CD4-positive, alpha-beta T cell treated with Interleukin-1 beta for 1 hour (primary cell): ENCODE measurements at regions not wholly inside any gene's neighbourhood (a gene's known extent, or its start where the extent isn't known, plus 50 kb on each side); places are given as distances from the start of the nearest gene placed in this dataset.
"Not testable (repeated sequence)": the region's sequence is repeated elsewhere in the genome, so short reads cannot be mapped to it uniquely, and the experiment has no call there.

Source experiments
- DNase-seq, 2 donors: peaks; one replicate each; pipeline ENCODE4 v3.0.0-alpha.2; 2020 to 2022

DNA sequence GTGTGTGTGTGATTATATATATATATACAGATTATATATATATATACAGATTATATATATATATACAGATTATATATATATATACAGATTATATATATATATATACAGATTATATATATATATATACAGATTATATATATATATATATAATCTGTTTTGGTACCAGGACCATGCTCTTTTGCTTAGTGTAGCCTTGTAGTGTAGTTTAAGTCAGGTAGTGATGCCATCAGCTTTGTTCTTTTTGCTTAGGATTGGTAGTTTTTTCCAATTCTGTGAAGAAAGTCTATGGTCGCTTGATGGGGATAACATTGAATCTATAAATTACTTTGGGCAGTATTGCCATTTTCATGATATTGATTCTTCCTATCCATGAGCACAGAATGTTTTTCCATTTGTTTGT is 318.5 kb upstream of the SETBP1 start:
- not testable (repeated sequence) for DNase-seq

DNA sequence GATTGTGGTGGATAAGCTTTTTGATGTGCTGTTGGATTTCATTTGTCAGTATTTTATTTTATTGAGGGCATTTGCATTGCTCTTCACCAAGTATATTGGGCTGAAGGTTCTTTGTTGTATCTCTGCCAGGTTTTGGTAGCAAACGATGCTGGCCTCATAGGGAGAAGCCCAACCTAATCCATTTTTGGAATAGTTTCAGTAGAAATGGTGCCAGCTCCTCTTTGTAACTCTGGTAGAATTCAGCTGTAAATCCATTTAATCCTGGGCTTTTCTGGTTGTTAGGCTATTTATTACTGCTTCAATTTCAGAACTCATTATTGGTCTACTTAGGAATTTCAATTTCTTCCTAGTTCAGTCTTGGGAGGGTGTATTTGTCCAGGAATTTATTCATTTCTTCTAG is 309.8 kb upstream of the SETBP1 start:
- DNase-seq: no peak

DNA sequence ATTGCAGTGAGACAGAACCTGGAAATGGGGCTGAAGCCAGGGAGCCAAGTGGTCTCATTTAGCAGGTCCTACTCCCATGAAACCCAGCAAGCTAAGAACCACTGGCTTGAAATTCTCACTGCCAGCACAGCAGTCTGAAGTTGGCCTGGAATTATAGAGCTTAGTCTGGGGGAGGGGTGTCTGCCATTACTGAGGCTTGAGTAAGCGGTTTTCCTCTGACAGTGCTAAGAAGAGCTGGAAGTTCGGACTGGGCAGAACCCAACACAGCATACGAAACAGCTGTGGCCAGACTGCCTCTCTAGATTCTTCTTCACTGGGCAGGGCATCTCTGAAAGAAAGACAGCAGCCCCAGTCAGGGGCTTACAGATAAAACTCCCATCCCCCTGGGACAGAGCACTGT is 305.7 kb upstream of the SETBP1 start:
- DNase-seq: no peak

DNA sequence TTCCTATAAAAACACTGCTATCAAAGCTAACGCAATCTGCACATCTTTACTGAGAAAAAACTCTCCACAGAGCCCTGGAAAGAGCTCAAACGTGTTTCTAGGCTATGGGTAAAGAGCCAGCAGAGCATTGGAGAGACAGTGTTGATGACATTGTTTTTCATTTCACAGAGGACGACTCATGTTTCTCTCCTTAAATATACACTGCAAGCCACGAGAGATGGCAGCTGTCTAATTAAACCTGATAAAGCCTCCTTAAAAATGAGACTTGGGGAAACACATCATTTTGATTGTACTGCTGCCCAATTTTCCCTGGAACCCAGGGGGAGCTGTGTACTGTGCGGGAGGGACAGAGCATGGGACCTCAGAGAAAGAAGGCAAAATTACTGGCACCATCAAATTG is 294.3 kb upstream of the SETBP1 start:
- DNase-seq: no peak

DNA sequence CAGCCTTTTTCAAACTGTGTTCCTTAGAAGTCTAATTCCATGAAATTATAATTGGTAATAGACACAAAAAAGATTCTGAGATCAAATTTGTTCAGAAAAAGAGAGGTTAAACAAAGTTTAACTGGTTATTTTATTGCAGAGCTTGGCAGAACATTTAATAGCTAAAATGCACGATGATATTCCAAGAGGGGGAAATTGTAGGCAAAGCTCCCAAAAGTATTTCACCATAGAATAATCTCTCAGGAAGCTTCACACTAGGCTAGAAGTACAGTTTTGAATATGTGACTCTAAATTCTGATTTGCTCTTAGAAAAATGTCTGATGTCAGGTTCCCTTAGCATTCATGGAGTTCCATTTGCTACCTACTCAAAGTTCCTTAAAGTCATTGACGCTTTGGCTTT is 292.4 kb upstream of the SETBP1 start:
- DNase-seq: no peak

DNA sequence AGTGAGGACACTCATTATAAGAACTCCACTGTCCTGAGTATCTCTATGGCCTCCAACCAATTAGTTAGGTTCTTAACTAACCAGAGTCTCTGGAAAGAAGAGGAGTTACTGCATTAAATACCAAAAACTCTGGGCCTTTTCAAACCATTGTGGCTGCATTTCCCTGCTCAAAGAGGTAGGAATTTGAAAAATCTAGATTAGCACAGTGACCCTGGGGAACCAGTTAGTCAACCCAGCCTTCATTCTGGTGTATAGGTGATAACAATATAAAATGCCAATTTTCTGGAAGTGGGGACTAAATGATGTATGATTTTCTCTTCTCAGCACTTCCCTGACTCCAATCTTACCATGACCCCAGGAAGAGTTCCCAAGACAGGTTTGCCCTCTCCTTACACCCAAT is 287.8 kb upstream of the SETBP1 start:
- no peak for DNase-seq

DNA sequence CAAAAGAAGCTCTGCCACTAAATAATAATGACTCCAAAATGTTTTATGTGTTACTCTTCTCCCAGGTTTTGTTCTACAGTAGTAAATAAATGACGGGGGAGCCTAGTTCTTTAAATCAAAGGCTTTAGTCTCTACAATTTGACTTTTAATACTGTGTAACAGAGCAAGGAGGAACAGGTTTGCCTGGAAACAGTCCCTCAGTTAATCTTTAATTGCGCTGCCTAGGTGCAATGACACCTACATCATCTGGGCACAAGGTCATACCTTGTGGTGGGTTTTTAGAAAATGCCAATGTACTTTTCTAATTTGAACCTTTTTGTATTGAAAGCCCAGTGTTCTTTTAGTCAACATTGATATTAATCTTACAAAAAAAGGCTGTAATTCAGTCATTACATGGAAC is 287.3 kb upstream of the SETBP1 start:
- no peak for DNase-seq

DNA sequence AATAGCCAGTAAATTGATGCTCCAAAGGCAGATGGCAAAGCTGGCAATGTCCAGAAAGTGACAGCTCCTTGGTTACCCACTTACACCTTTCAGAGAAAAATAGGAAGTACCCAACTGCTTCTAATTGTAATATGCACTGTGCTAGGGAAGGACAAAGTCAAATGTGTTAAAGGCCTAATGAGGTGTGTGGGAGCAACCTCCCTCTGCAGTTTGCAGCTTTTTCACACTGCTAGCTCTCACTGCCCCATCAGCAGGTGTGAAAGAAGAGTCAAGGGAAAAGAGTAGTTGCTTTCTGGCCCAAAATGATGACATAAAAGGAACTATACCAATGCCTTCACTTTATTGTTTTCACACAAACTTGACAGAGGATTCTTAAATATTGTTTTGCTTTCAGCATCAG is 284.1 kb upstream of the SETBP1 start:
- DNase-seq: no peak

DNA sequence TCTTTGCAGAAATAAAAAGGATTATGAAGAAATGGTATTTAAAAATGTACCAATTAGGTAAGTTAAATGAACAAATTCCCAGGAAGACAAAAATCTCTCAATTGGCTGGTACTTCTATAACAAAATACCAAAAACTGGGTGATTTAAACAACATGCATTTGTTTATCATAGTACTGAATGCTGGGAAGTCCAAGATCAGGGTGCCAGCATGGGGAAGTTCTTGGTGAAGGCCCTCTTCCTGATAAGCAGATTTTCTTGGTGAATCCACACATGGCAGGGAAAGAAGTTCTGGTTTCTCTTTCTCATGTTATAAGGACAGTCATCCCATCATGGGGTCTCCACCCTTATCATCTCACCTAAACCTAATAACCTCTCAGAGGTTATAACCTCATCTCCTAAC is 271.6 kb upstream of the SETBP1 start:
- no peak for DNase-seq

DNA sequence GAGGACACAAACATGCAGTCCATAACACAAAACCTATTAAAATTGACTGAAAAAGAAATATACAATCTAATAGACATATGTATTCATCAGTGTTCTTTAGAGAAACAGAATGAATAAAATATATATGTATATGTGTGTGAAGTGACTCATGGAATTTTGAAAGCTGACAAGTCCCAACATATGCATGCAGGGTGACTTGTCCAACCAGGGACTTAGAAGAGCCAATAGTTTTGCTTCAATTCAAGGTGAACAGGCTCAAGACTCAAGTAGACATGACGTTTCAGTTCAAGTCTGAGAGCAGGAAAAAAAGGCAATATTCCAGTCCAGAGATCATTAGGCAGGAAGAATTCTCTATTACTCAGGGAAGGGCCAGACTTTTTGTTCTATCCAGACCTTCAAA is 271.2 kb upstream of the SETBP1 start:
- no peak for DNase-seq

DNA sequence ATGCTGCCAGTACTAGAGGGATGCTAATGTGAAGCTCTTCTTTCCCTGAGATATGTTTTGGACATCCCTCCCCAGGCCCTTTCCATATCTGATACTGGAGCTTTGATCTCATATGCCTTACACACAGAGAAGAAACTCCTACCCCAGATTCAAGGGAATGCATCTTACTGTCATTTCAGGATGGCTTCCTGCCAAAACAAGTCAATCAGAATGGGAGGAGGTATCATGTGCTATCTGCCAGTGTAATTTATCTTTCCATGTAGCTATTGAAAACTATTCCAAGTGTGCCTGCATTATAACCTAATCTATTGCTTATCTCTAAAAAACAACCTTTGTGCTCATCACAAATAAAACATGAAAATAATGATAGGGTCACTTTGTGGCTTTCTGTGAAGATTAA is 269.9 kb upstream of the SETBP1 start:
- DNase-seq: no peak

DNA sequence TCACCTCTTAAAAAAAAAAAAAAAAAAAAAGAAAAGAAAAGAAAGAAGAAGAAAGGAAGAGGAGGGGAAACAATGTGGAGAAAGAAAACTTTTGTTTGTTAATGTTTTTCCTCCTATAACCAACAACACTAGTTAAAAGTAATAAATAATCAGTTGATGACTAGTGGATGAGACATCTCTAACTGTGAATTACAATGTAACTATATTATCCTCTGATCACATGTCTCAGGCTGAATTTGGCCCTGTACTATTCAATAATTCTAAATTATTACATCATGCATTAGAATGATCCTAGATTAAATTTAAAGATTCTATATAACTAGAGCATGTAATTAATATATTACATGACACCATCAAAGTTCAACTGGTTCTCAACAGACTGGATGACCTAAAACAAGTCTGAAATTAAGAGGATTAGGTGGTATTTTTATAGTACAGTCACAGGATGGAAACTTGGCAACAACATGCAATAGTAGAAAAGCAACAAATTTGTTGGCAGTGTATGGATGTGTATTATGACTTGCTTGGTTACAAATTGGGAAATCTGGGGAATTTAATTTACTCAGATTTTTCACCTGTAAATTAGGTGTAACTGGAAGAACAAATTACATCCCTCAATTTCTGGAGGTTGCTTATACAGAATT is 269.3 kb upstream of the SETBP1 start:
- no peak for DNase-seq

DNA sequence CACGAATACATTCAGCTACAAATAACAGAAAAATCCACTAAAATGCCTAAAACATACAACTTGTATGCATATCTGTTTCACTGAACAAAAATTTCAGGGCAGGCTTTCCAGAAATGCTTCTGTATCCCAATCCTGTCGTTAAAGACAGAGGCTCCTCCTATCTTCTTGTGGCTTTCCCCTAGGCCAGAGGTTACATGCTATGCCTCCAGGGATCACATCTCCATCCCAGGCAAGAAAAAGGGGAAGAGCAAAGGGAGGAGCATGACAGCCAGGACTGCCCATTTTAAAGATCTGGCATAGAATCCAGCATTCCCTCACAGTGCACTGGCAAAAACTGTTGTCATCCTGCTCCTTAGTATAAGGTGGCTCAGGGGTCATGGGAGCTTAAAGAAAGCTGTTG is 268.7 kb upstream of the SETBP1 start:
- no peak for DNase-seq

DNA sequence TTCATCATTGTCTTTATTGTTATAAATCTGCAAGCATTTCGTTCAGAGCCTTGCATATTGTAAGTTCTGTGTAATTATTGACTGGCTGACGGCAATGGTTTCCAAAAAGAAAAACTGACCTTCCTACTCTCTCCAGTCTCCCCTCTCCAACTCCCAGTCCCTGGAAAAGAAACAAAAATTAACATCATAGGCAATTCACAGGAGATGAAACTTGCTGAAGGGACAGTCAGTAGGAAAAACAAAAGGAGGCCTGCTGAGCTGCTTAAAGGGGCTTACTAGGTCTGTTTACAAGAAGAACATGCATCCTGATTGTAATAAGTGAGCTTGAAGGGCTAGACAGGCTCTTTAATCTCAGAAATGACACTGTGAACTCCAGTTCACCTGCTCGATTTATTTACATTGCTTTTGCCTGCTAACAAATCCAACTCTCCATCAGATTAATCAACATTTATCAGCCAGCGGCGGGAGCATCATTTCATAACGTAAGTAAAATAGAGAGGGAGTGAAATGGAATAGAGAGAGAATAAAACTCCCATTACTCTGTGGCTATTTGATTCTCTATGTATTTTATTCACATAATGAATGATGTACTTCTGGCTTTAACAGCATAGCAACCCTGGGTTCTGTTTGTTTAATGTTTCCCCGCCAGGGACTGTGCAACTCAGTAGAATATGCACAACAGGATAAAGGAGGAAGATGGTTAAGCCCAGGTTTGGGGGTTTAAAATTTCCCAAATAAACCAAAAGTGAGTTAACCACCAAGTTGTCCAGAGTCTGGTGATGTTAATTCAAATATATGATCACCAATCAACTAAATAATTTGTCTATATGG is 256.7 kb upstream of the SETBP1 start:
- DNase-seq: no peak

DNA sequence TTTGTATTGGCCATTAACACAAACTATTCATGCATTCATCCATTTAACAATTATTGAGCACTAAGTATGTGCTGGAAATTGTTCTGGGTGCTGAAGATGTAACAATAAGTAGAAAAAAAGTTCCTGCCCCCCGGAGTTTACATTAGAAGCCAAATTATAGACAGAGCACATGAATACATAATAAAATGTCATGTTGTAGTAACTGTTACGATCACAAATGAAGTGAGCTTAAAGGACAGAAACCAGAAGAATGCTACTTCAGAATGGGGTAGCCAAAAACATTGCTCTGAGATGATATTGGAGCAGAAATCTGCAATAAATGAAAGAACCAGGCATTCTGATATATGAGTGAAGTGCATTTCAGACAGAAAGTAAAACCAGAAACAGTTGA is 256.0 kb upstream of the SETBP1 start:
- no peak for DNase-seq

DNA sequence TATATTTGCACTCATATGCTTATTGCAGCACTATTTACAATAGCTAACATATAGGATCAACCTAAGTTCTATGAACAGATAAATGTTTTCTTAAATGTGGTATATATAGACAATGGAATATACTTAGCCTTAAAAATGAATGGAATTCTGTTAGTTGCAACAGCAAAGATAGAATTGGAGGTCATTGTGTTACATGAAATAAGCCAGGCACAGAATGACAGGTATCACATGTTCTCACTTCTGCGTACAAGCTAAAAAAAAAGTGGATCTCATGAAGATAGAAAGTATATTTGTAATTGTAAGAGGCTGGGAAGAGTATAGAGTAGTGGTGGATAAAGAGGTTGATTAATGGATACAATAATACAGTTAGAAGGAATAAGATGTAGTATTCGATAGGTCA is 255.5 kb upstream of the SETBP1 start:
- DNase-seq: no peak

DNA sequence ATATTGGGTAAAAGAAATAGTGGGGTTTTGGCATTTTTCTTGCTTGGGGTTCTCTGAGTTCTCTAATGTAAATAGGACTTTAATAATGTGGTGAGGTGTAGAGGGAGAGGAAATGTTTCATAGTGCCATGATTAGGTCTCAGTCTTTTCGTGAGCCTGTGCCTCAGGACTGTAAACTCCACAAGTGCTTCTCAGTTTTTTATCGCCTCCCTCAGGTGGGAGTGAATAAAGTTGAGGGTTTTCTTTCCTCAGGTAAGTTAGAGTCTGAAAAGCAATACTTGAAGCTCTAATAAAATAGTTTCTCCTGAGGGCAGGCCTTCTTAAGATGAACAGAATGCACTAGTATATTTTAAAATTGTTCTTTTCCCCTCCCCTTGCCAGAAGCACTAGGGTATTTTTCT is 243.1 kb upstream of the SETBP1 start:
- no peak for DNase-seq

DNA sequence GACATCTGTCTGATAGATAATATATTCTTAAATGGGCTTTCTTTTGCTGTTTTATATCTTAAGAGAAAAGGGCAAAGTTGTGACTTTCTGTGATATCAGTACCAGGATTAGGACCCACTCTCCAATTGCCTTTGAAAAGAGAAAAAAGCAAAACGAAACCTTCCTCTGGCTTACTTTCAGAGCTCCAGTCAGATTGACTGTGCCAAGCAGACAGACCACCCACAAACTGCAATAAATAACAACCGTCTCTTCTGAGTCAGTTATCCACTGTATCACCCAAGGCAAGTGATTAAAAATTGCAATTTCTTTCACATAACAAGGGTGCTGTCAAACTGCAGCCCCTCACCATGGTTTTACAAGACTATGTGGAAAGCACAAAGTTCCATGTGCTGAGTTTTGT is 230.5 kb upstream of the SETBP1 start:
- DNase-seq: no peak

DNA sequence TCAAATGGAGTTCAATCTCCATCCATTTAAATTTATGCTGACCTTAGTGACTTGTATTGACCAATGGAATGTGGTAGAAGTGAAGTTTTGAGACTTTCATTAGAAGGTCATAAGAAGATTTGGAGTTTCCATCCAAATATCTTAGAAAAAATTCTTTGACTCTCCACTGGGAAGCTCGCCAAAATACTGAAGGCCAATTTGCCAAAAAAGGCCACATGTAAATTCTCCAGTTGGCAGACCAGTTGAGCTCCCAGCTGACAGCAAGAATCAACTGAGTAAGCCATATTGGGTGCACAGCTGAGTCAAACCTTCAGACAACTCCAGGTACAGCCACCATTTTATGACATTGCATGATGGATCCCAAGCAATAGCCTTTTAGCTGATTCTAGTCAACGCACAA is 228.3 kb upstream of the SETBP1 start:
- DNase-seq: no peak

DNA sequence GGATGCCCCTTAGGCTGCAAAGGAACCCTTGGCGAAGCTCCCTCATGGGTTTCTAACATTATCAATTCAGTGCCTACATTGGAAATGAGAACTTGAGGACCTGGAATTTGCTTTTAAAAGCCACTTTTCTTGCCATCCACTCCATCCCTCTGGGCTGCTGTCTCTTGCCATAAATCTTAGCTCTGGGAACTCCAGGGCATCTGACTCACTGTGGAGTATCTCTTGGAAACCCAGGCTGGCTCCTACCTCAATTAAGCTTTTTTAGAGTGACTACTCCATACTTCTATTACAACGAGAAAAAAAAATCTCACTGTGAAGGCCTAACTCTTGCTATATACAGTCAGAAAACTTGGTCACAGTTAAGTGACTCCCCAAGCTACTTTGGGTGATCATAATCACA is 227.2 kb upstream of the SETBP1 start:
- DNase-seq: no peak

DNA sequence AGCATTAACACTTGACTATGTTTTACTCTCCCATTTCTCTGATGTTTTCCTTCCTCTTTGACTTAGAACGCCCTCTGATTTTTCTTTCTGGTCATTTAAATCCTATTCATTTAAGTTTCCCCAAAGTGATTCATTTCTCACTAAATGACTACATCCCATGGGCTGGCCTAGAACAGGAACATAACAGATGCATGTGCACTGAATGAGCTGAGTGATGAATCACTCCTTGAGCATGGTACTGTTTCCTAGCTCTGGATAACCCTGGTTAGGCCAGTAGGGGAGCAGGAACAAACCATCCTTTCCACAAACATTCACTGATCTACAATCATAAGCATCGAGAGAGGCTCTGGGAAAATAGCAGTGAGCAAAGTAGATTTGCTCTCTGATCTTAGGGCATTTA is 221.9 kb upstream of the SETBP1 start:
- no peak for DNase-seq

DNA sequence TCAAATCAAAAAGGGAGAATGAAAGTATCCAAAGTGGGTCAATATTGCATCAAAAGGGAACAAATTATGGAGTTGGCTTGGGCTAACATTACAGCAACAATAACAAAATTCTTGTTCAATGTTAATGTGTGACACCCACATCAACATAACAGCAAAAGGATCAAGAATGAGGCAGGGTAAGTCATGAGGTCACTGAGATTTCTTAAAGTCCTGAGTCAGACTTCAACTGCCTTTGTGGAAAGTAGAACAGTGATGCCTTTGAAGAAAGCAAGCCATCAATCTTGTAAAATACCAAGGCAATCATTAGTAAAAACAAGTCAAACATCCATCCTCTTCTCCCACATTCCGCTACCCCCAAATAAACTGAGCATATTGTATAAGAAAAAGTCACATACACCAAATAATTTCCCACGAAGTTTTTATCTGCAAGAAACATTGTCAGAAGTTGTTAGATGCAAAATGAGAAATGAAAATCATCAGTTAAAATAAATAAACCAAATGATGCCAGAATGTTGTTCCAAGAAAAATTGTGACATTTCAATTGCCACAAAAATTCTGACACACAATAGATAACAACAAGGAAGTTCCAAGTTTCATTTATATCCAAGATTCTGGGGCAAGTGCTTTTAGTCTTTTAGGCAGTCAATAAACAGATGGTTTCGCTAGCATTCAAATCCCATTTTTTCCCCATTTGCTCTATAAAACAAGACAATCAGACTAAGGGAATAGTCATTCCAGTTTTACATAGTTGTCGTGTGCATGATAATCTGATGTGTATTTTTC is 216.1 kb upstream of the SETBP1 start:
- no peak for DNase-seq

DNA sequence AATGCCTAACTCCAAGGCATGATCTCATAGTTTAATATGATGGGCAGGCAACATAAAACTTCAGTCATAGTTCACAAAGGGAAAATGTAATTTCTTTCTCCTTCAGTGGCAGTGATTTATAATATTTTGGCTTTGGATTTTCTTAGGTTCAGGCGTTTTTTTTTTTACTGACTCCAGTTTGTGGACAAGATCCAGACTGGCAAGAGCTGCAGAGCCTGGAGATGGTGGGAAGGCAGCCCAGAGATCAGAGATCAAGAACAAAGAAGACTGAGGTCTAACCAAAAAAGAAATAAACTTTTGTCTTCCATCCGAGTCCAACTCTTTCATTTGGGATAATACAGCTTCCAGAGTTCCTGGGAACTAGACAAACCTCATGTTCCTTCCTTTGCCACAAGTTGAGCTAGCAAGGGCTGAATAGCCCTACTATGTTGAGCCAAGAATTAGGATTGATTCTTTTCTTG is 215.3 kb upstream of the SETBP1 start:
- DNase-seq: no peak

DNA sequence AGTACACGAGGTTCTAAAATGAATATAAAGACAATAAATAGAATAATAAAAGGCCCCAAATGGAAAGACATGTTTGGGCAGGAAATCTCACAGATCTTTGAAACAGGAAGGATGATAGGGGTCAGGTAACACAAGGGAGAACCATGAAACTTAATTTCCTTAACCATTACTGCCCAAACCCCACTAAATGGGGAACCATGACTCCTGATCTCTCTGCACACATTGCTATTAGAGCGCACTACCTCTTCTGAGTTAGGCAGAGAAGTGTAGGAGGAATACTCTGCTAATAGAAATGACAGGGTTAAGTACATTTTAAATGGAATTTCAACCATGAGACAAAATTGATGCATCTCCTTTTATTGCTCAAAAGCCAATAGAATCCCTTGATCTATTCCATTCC is 213.7 kb upstream of the SETBP1 start:
- DNase-seq: no peak
